GM12878 (cell line): ENCODE measurements at regions not wholly inside any gene's neighbourhood (a gene's known extent, or its start where the extent isn't known, plus 50 kb on each side); places are given as distances from the start of the nearest gene placed in this dataset.

Experiments used
- ATAC-seq: fragments of 200-7000 bp; cut with Tn5 transposase; 3 replicates; pipeline ENCODE4 v1.9.1; 2020; ENCODE audit warnings: mild to moderate bottlenecking, moderate library complexity
- BruUV-seq: library from RNA; stranded (reverse); fragments of 400-500 nt; replicated peaks from 2 replicates; lab custom pipeline; 2021; lab: Mats Ljungman, UMichigan
- CTCF ChIA-PET: fragments of 300-600 bp; sonication (Branson Sonifier 250); formaldehyde crosslinking; extraction: SDS; loops from one replicate; lab custom pipeline; 2021; ENCODE audit warnings: inconsistent platforms; lab: Yijun Ruan, JAX
- POLR2A ChIA-PET: fragments of 350-600 bp; formaldehyde crosslinking; extraction: SDS; loops from one replicate; lab custom pipeline; 2021; ENCODE audit warnings: inconsistent platforms; lab: Charles Lee
- RAD21 ChIA-PET: fragments of 300-600 bp; sonication (Branson Sonifier 250); formaldehyde crosslinking; loops from one replicate; lab custom pipeline; 2023; ENCODE audit warnings: antibody characterized with exemption; ENCODE audit not compliant: unreplicated experiment; lab: Charles Lee
- SMC1A ChIA-PET: fragments of 300-600 bp; sonication (Branson Sonifier 250); formaldehyde crosslinking; loops from one replicate; lab custom pipeline; 2023; ENCODE audit not compliant: unreplicated experiment, uncharacterized antibody; lab: Charles Lee
- DNase-seq: peaks from one replicate; pipeline ENCODE4 v3.0.0-alpha.2; 2011; ENCODE audit warnings: low read depth, low spot score
- FAIRE-seq: peaks from 3 replicates; lab custom pipeline; 2011; peaks lifted over from hg19 to GRCh38; lab: Jason Lieb, UNC
- H2AFZ ChIP-seq: 2 replicates; pipeline ENCODE4 v1.6.0; 2011; ENCODE audit warnings: low read depth, low read length, control low read depth; ENCODE audit not compliant: control insufficient read depth
- H3K27ac ChIP-seq: 2 replicates; pipeline ENCODE4 v1.5.1; 2011; ENCODE audit warnings: control low read depth; ENCODE audit not compliant: control insufficient read depth, insufficient read depth
- H3K27me3 ChIP-seq, 2 experiments: replicated peaks in 1 of 2; 2 replicates each; pipeline versions ENCODE4 v1.6.0 to v1.6.1; 2011; ENCODE audit warnings: low read length in 1 of 2; ENCODE audit not compliant: control insufficient read depth in 2 of 2, insufficient read depth in 2 of 2
- H3K36me3 ChIP-seq, 2 experiments: 2 replicates each; pipeline ENCODE4 v1.5.1; 2011; ENCODE audit warnings: low read length in 1 of 2; ENCODE audit not compliant: control insufficient read depth in 2 of 2, insufficient read depth in 2 of 2
- H3K4me1 ChIP-seq: 2 replicates; pipeline ENCODE4 v1.6.1; 2011; ENCODE audit warnings: mild to moderate bottlenecking, low read length, moderate library complexity, mixed read lengths; ENCODE audit not compliant: control insufficient read depth, insufficient read depth
- H3K4me2 ChIP-seq: 2 replicates; pipeline ENCODE4 v1.6.0; 2011; ENCODE audit warnings: control low read depth; ENCODE audit not compliant: control insufficient read depth, insufficient read depth
- H3K4me3 ChIP-seq: fragments of 200-600 bp; sonication (generic); 2 replicates; pipeline ENCODE4 v1.5.1; 2016
- H3K79me2 ChIP-seq: 2 replicates; pipeline ENCODE4 v1.6.0; 2011; ENCODE audit warnings: low read length; ENCODE audit not compliant: control insufficient read depth, insufficient read depth
- H3K9ac ChIP-seq: 2 replicates; pipeline ENCODE4 v1.8.0; 2011; ENCODE audit warnings: low read length, control low read depth, mixed read lengths; ENCODE audit not compliant: control insufficient read depth, insufficient read depth
- H3K9me3 ChIP-seq: replicated peaks from 3 replicates; pipeline ENCODE4 v1.5.1; 2011; ENCODE audit warnings: mild to moderate bottlenecking, low read length; ENCODE audit not compliant: control insufficient read depth, insufficient read depth
- H4K20me1 ChIP-seq: 2 replicates; pipeline ENCODE4 v1.6.0; 2011; ENCODE audit not compliant: control insufficient read depth, insufficient read depth
- BACH1 ChIP-seq: fragments of 450-650 bp; IDR thresholded peaks from 2 replicates; pipeline ENCODE4 v1.6.1; 2017; ENCODE audit warnings: mild to moderate bottlenecking, borderline replicate concordance
- BCL3 ChIP-seq: IDR thresholded peaks from 2 replicates; pipeline ENCODE4 v1.6.1; 2011; ENCODE audit warnings: borderline replicate concordance, low read depth, mild to moderate bottlenecking, moderate library complexity, low read length; ENCODE audit not compliant: insufficient read depth, poor library complexity, severe bottlenecking
- CBFB ChIP-seq: IDR thresholded peaks from 2 replicates; pipeline ENCODE4 v1.6.1; 2016; ENCODE audit warnings: antibody characterized with exemption, low read depth
- CREB1 ChIP-seq: IDR thresholded peaks from 2 replicates; pipeline ENCODE4 v1.6.1; 2012; ENCODE audit warnings: low read depth, mild to moderate bottlenecking, inconsistent platforms
- CUX1 ChIP-seq: IDR thresholded peaks from 2 replicates; pipeline ENCODE4 v1.6.1; 2012; ENCODE audit warnings: improper control_type of control experiment, low read depth, low read length; ENCODE audit not compliant: insufficient replicate concordance
- FOXM1 ChIP-seq: IDR thresholded peaks from 2 replicates; pipeline ENCODE4 v1.6.1; 2012; ENCODE audit warnings: low read depth, mild to moderate bottlenecking, inconsistent platforms, low read length, moderate library complexity
- GATAD2B ChIP-seq: fragments of 450-650 bp; conservative IDR thresholded peaks from 2 replicates; pipeline ENCODE4 v1.6.1; 2017; ENCODE audit warnings: low read depth, mild to moderate bottlenecking, moderate library complexity
- IRF4 ChIP-seq: IDR thresholded peaks from 2 replicates; pipeline ENCODE4 v1.6.1; 2011; ENCODE audit warnings: low read depth, low read length
- LARP7 ChIP-seq: fragments of 450-650 bp; IDR thresholded peaks from 2 replicates; pipeline ENCODE4 v1.6.1; 2017; ENCODE audit warnings: mild to moderate bottlenecking
- MLLT1 ChIP-seq: fragments of 450-650 bp; IDR thresholded peaks from 2 replicates; pipeline ENCODE4 v1.6.1; 2016; ENCODE audit warnings: mild to moderate bottlenecking
- RELA ChIP-seq: fragments of 450-650 bp; IDR thresholded peaks from 2 replicates; pipeline ENCODE4 v1.8.0; 2014; ENCODE audit warnings: borderline replicate concordance; ENCODE audit not compliant: partially characterized antibody
- SPI1 ChIP-seq: IDR thresholded peaks from 2 replicates; pipeline ENCODE4 v1.6.1; 2011; ENCODE audit warnings: low read depth, mild to moderate bottlenecking, low read length, moderate library complexity, borderline replicate concordance; ENCODE audit not compliant: insufficient read depth
- STAT3 ChIP-seq: IDR thresholded peaks from 2 replicates; pipeline ENCODE4 v1.6.1; 2011; ENCODE audit warnings: low read depth, low read length, improper control_type of control experiment
- USF2 ChIP-seq: IDR thresholded peaks from 2 replicates; pipeline ENCODE4 v1.6.1; 2011; ENCODE audit warnings: low read depth, low read length, improper control_type of control experiment, borderline replicate concordance
- ZNF207 ChIP-seq: fragments of 450-650 bp; IDR thresholded peaks from 2 replicates; pipeline ENCODE4 v1.6.1; 2014; ENCODE audit warnings: antibody characterized with exemption, mild to moderate bottlenecking, borderline replicate concordance
- ZNF24 ChIP-seq: fragments of 450-650 bp; IDR thresholded peaks from 2 replicates; pipeline ENCODE4 v1.6.1; 2017; ENCODE audit warnings: antibody characterized with exemption, mild to moderate bottlenecking
- WGBS: methylation state at CpG from one replicate; pipeline ENCODE4 v1.1.6; 2016; ENCODE audit warnings: low lambda C conversion rate; ENCODE audit not compliant: insufficient replicate concordance, insufficient coverage; ENCODE audit errors: missing lambda C conversion rate; 5-methylcytosine and 5-hydroxymethylcytosine counted together
- in situ Hi-C: fragments of 300-500 bp; cut with MboI; formaldehyde crosslinking; loops from 9 replicates; pipeline ENCODE4 v1.14.3; 2018; ENCODE audit warnings: mixed read lengths
- intact Hi-C: fragments of 100-400 bp; cut with micrococcal nuclease; formaldehyde crosslinking; loops from one replicate; pipeline ENCODE4 v1.14.2; 2022; ENCODE audit not compliant: unreplicated experiment

- intact Hi-C loops (no loop called here), in situ Hi-C loops (no loop called here)
- no peak overlapping the region for H3K4me3 ChIP-seq
- no TSS peak for BruUV-seq
- H3K4me2 ChIP-seq: no peak overlapping the region
- ATAC-seq (no peak), DNase-seq (no peak), FAIRE-seq (no peak)
- TF ChIP-seq CUX1: no peak
- TF ChIP-seq MLLT1: no peak
- TF ChIP-seq USF2: no peak
- TF ChIP-seq GATAD2B: no peak
- no peak for TF ChIP-seq ZNF24
- TF ChIP-seq RELA: no peak
- TF ChIP-seq STAT3: no peak
- TF ChIP-seq CBFB: no peak
- TF ChIP-seq FOXM1: no peak
- no peak for TF ChIP-seq BCL3
- no peak for TF ChIP-seq LARP7
- TF ChIP-seq IRF4: no peak
- TF ChIP-seq SPI1: no peak
- TF ChIP-seq CREB1: no peak
- no peak for TF ChIP-seq ZNF207
- no peak for TF ChIP-seq BACH1
- no peak overlapping the region for H3K9ac ChIP-seq
- H2AFZ ChIP-seq: no peak overlapping the region
- no peaks in the 10 kb centered on the region for H4K20me1 ChIP-seq
- ChIA-PET POLR2A (no interaction called here), CTCF (interaction anchor here (0.6 to 1.3 kb wide), 2 partner anchors 92 to 206 kb away, joined by 3 read pairs; partner anchors contain the start of gene HFM1), SMC1A (interaction anchor here (1.5 kb wide), 1 partner anchor 9 kb away, joined by 4 read pairs; no protein-coding TSS in a partner anchor), RAD21 (no interaction called here)
- H3K36me3 ChIP-seq: no peaks in the 10 kb centered on the region
- no peak overlapping the region for H3K27ac ChIP-seq
- H3K79me2 ChIP-seq: no peaks in the 10 kb centered on the region
- WGBS: 72% methylated on average over 6 of the region's 6 CpGs
- H3K27me3 ChIP-seq: no peaks in the 10 kb centered on the region
- H3K4me1 ChIP-seq: no peaks in the 10 kb centered on the region
- H3K9me3 ChIP-seq: no peaks in the 10 kb centered on the region
Measured at GRCh38 chr1:91610789-91611188, 110.1 kb downstream of the CDC7 start.
